ENCODE measurements at regions not wholly inside any gene's neighbourhood (a gene's known extent, or its start where the extent isn't known, plus 50 kb on each side); places are given as distances from the start of the nearest gene placed in this dataset.

DNA sequence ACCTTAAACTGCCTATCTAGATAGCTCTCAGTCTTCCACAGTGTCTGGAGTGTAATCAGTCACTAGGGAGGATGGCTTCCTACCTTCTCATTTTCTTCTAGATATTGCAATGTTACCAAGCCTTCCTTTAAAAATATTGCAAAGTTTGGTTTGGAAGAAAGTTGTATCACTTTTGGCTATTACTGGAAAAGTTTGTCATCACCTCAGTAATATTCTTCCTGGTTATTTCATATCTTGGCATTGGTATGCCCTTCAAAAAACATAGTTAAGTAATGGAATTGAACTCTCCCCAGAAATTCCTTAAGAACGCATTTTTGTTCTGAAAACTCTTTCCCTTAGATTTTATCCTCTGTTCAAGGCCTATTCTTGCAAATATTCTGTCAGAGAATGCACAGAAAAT lies 179.3 kb upstream of the MME start:
- H3K27ac ChIP-seq, result no peak overlapping the region
- H3K36me3 ChIP-seq, result no peaks in the 10 kb centered on the region
- no peaks in the 10 kb centered on the region for H3K9me3 ChIP-seq
- no peak overlapping the region for H3K4me3 ChIP-seq
- peak in 1 of 2 donors; percentile 35 for ATAC-seq (ENCODE audit: low FRiP score in 2 of 2)
- WGBS, 2 donors, result 60 to 74% methylated on average over 1 of the region's 1 CpG
- no peak for TF ChIP-seq POLR2AphosphoS5 (IDR thresholded peaks at IDR 0.05)
- TF ChIP-seq POLR2A (IDR thresholded peaks at IDR 0.05), result no peak
- TF ChIP-seq, protein P1, sequence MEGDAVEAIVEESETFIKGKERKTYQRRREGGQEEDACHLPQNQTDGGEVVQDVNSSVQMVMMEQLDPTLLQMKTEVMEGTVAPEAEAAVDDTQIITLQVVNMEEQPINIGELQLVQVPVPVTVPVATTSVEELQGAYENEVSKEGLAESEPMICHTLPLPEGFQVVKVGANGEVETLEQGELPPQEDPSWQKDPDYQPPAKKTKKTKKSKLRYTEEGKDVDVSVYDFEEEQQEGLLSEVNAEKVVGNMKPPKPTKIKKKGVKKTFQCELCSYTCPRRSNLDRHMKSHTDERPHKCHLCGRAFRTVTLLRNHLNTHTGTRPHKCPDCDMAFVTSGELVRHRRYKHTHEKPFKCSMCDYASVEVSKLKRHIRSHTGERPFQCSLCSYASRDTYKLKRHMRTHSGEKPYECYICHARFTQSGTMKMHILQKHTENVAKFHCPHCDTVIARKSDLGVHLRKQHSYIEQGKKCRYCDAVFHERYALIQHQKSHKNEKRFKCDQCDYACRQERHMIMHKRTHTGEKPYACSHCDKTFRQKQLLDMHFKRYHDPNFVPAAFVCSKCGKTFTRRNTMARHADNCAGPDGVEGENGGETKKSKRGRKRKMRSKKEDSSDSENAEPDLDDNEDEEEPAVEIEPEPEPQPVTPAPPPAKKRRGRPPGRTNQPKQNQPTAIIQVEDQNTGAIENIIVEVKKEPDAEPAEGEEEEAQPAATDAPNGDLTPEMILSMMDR (IDR thresholded peaks at IDR 0.05), result no peak
- TF ChIP-seq EP300 (IDR thresholded peaks at IDR 0.05), result no peak
- no peaks in the 10 kb centered on the region for H3K27me3 ChIP-seq
- DNase-seq, result no peak
- H3K4me1 ChIP-seq, result no peaks in the 10 kb centered on the region

DNA sequence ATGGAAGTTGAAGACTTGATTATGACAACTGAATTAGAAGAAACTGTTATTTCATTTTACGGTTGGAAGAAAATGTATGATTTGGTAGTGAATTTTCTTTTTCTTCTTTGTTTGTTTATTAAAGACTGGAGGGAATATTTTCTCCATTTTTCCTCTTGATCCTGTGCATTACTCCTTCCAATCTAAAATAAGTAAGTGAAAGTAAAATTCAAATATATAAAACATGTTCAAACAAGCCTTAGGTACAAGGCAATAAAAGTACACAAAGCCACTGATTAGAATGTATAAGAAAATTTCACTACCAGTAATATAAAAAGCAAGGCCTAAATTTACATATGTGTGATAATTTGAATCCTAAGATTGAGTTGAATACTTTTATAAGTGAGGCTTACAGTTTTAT lies 181.2 kb upstream of the MME start:
- TF ChIP-seq EP300 (IDR thresholded peaks at IDR 0.05) (no peak), POLR2AphosphoS5 (IDR thresholded peaks at IDR 0.05) (no peak), POLR2A (IDR thresholded peaks at IDR 0.05) (no peak)
- TF ChIP-seq, protein P1 (IDR thresholded peaks at IDR 0.05), result no peak
- ATAC-seq (ENCODE audit: low FRiP score in 2 of 2), result no peak

DNA sequence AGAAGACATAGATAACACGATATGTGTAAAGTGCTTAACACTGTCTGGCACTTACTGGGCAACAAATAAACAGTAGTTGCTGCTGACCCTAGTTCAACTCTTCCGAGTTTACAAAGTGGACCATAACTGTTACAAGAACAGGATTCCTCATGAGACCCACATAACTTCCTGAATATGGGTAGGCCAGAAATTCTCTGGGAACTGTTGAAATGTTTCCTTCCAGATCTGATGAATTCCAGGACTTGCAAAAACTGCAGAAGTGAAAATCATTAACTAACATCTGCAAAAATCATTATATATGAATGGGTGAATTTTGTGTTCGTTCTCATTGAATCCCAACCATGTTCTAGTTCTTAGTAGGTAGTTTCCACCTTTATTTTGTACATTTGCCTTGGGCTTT lies 181.7 kb upstream of the MME start:
- ATAC-seq (ENCODE audit: low FRiP score in 2 of 2), result no peak
- Histone ChIP-seq H3K36me3 (no peaks in the 10 kb centered on the region), H3K27me3 (no peaks in the 10 kb centered on the region), H3K4me3 (no peak overlapping the region), H3K27ac (no peak overlapping the region), H3K9me3 (no peaks in the 10 kb centered on the region), H3K4me1 (no peaks in the 10 kb centered on the region)
- TF ChIP-seq POLR2AphosphoS5 (IDR thresholded peaks at IDR 0.05), result no peak
- TF ChIP-seq POLR2A (IDR thresholded peaks at IDR 0.05), result no peak
- TF ChIP-seq, protein P1 (IDR thresholded peaks at IDR 0.05), result no peak
- no peak for TF ChIP-seq EP300 (IDR thresholded peaks at IDR 0.05)
- DNase-seq, result no peak
- 70 to 80% methylated on average over 3 of the region's 3 CpGs for WGBS, 2 donors

More for the DNA sequence above, 181.2 kb upstream of the MME start:
- DNase-seq, result no peak
- no peaks in the 10 kb centered on the region for H3K36me3 ChIP-seq
- 75 to 84% methylated on average over 1 of the region's 1 CpG for WGBS, 2 donors
- no peaks in the 10 kb centered on the region for H3K27me3 ChIP-seq
- no peak overlapping the region for H3K4me3 ChIP-seq
- no peaks in the 10 kb centered on the region for H3K4me1 ChIP-seq
- H3K27ac ChIP-seq, result no peak overlapping the region
- H3K9me3 ChIP-seq, result no peaks in the 10 kb centered on the region

DNA sequence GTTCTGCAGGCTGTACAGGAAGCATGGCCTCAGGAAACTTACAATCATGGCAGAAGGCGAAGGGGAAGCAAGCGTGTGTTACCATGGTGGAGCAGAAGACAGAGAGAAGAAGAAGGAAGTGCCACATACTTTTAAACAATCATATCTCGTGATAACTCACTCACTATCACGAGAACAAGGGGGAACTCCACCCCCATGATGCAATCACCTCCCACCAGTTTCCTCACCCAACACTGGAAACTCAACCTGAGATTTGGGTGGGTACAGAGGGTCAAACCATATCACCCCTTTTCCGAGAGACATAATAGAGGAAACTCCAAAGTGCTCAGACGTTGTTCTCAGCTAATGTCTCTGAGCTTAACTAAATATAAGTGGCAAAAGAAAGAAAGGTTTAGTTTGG lies 186.3 kb upstream of the MME start:
- H3K36me3 ChIP-seq, result no peaks in the 10 kb centered on the region
- no peaks in the 10 kb centered on the region for H3K9me3 ChIP-seq
- WGBS, 2 donors, result 78 to 83% methylated on average over 6 of the region's 6 CpGs
- no peaks in the 10 kb centered on the region for H3K27me3 ChIP-seq
- DNase-seq (no peak), ATAC-seq (ENCODE audit: low FRiP score in 2 of 2) (no peak)
- no peak overlapping the region for H3K4me3 ChIP-seq
- no peak overlapping the region for H3K27ac ChIP-seq
- H3K4me1 ChIP-seq, result no peaks in the 10 kb centered on the region
- TF ChIP-seq, protein P1 (IDR thresholded peaks at IDR 0.05), result no peak
- no peak for TF ChIP-seq EP300 (IDR thresholded peaks at IDR 0.05)
- TF ChIP-seq POLR2A (IDR thresholded peaks at IDR 0.05), result no peak
- no peak for TF ChIP-seq POLR2AphosphoS5 (IDR thresholded peaks at IDR 0.05)

DNA sequence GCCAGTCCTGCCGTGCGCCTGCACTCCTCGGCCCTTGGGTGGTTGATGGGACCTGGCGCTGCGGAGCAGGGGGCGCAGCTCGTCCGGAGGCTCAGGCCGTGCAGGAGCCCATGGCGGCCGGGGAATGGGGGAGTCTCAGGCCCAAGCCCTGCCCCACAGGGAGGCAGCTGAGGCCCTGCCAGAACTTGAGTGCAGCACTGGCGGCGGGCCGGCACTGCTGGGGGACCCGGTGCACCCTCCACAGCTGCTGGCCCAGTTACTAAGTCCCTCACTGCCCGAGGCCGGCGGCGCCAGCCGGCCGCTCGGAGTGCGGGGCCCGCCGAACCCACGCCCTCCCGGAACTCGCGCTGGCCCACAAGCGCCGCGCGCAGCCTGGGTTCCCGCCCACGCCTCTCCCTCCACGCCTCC lies 190.9 kb upstream of the MME start:
- no peaks in the 10 kb centered on the region for H3K36me3 ChIP-seq
- no peak for ATAC-seq (ENCODE audit: low FRiP score in 2 of 2)
- TF ChIP-seq POLR2A (IDR thresholded peaks at IDR 0.05) (no peak), EP300 (IDR thresholded peaks at IDR 0.05) (no peak), POLR2AphosphoS5 (IDR thresholded peaks at IDR 0.05) (no peak)
- TF ChIP-seq, protein P1 (IDR thresholded peaks at IDR 0.05), result no peak

More for the DNA sequence above, 190.9 kb upstream of the MME start:
- no peaks in the 10 kb centered on the region for H3K4me1 ChIP-seq
- 100% methylated on average over 12 of the region's 36 CpGs; no CpG with 5 or more reads in 1 of the 2 donors for WGBS, 2 donors
- no peaks in the 10 kb centered on the region for H3K9me3 ChIP-seq
- H3K27ac ChIP-seq, result no peak overlapping the region
- DNase-seq, result peak in 1 of 2 donors; percentile 78
- no peak overlapping the region for H3K4me3 ChIP-seq
- H3K27me3 ChIP-seq, result no peaks in the 10 kb centered on the region

Measured in upper lobe of left lung (tissue), 6 donors.